WTC11 (cell line): ENCODE measurements at regions not wholly inside any gene's neighbourhood (a gene's known extent, or its start where the extent isn't known, plus 50 kb on each side); places are given as distances from the start of the nearest gene placed in this dataset.

ENCODE experiments used
- ATAC-seq: fragments of 200-7000 bp; cut with Tn5 transposase; 2 replicates; pipeline ENCODE4 v1.10.0; 2021; ENCODE audit warnings: mild to moderate bottlenecking, moderate library complexity
- CTCF ChIA-PET: fragments of 300-600 bp; sonication (Branson Sonifier 250); formaldehyde crosslinking; loops from one replicate; lab custom pipeline; 2021; ENCODE audit warnings: antibody characterized with exemption; lab: Charles Lee
- POLR2A ChIA-PET: fragments of 350-600 bp; sonication (Branson Sonifier 250); formaldehyde crosslinking; loops from one replicate; lab custom pipeline; 2021; ENCODE audit warnings: antibody characterized with exemption; lab: Charles Lee
- DNase-seq: peaks from one replicate; pipeline ENCODE4 v3.0.0; 2021; ENCODE audit warnings: low spot score
- H3K27ac Mint-ChIP-seq: 2 replicates; pipeline ENCODE4 v1.8.0; 2021; ENCODE audit warnings: mixed read lengths
- H3K27me3 Mint-ChIP-seq: 2 replicates; pipeline ENCODE4 v1.8.0; 2021; ENCODE audit warnings: low read depth, mild to moderate bottlenecking, moderate library complexity, mixed read lengths
- H3K36me3 Mint-ChIP-seq: 2 replicates; pipeline ENCODE4 v1.8.0; 2021; ENCODE audit warnings: mixed read lengths
- H3K4me1 Mint-ChIP-seq: 2 replicates; pipeline ENCODE4 v1.8.0; 2022; ENCODE audit warnings: mixed read lengths
- H3K4me3 Mint-ChIP-seq: 2 replicates; pipeline ENCODE4 v1.8.0; 2021; ENCODE audit warnings: mild to moderate bottlenecking, moderate library complexity, mixed read lengths
- H3K9me3 Mint-ChIP-seq: 2 replicates; pipeline ENCODE4 v1.8.0; 2021; ENCODE audit warnings: mixed read lengths
- CBFB ChIP-seq: sonication (generic); formaldehyde crosslinking; IDR thresholded peaks from 2 replicates; pipeline ENCODE4 v1.8.1; 2022; ENCODE audit warnings: mild to moderate bottlenecking, low read depth, missing genetic modification reagents
- CREB1 ChIP-seq: sonication (generic); formaldehyde crosslinking; IDR thresholded peaks from 2 replicates; pipeline ENCODE4 v1.8.0; 2023; ENCODE audit warnings: mild to moderate bottlenecking, missing genetic modification reagents
- ETV6 ChIP-seq: sonication (generic); formaldehyde crosslinking; IDR thresholded peaks from 2 replicates; pipeline ENCODE4 v1.8.1; 2022; ENCODE audit warnings: mild to moderate bottlenecking, missing genetic modification reagents
- FOXJ3 ChIP-seq: sonication (generic); formaldehyde crosslinking; IDR thresholded peaks from 2 replicates; pipeline ENCODE4 v1.9.0; 2021; ENCODE audit warnings: missing genetic modification reagents, mild to moderate bottlenecking, borderline replicate concordance
- GRHL2 ChIP-seq: fragments of 250-450 bp; sonication (Bioruptor Pico); IDR thresholded peaks from 2 replicates; pipeline ENCODE4 v1.8.0; 2022; ENCODE audit warnings: mild to moderate bottlenecking, moderate library complexity; ENCODE audit not compliant: insufficient replicate concordance, severe bottlenecking
- KAT7 ChIP-seq: sonication (generic); formaldehyde crosslinking; IDR thresholded peaks from 2 replicates; pipeline ENCODE4 v1.8.1; 2023; ENCODE audit warnings: missing genetic modification reagents, mild to moderate bottlenecking, borderline replicate concordance
- NFYB ChIP-seq: sonication (generic); formaldehyde crosslinking; conservative IDR thresholded peaks from 2 replicates; pipeline ENCODE4 v1.8.0; 2022; ENCODE audit warnings: low read depth, missing genetic modification reagents
- NR1H2 ChIP-seq: sonication (generic); formaldehyde crosslinking; IDR thresholded peaks from 2 replicates; pipeline ENCODE4 v1.9.0; 2021; ENCODE audit warnings: mild to moderate bottlenecking, moderate library complexity, missing genetic modification reagents
- OVOL2 ChIP-seq: fragments of 250-450 bp; sonication (Bioruptor Pico); IDR thresholded peaks from 2 replicates; pipeline ENCODE4 v1.9.0; 2021; ENCODE audit warnings: mild to moderate bottlenecking, borderline replicate concordance
- ZNF232 ChIP-seq: sonication (generic); formaldehyde crosslinking; IDR thresholded peaks from 2 replicates; pipeline ENCODE4 v1.8.0; 2022; ENCODE audit warnings: mild to moderate bottlenecking, missing genetic modification reagents
- TF ChIP-seq, protein P1 (sequence below): sonication (generic); formaldehyde crosslinking; IDR thresholded peaks from 2 replicates; pipeline ENCODE4 v1.8.0; 2023; ENCODE audit warnings: missing genetic modification reagents, mild to moderate bottlenecking, borderline replicate concordance
- TF ChIP-seq, protein P2 (sequence below): fragments of 250-450 bp; sonication (Bioruptor Pico); IDR thresholded peaks from 2 replicates; pipeline ENCODE4 v1.9.0; 2021; ENCODE audit warnings: mild to moderate bottlenecking, borderline replicate concordance
- TF ChIP-seq, protein P3 (sequence below): sonication (generic); formaldehyde crosslinking; IDR thresholded peaks from 2 replicates; pipeline ENCODE4 v1.8.1; 2023; ENCODE audit warnings: mild to moderate bottlenecking, missing genetic modification reagents, moderate library complexity
- TF ChIP-seq, protein P4 (sequence below): sonication (generic); formaldehyde crosslinking; IDR thresholded peaks from 2 replicates; pipeline ENCODE4 v1.8.1; 2022; ENCODE audit warnings: mild to moderate bottlenecking, missing genetic modification reagents, moderate library complexity, borderline replicate concordance
- TF ChIP-seq, protein P5 (sequence below): sonication (generic); formaldehyde crosslinking; IDR thresholded peaks from 2 replicates; pipeline ENCODE4 v1.8.0; 2022; ENCODE audit warnings: mild to moderate bottlenecking, missing genetic modification reagents
- TF ChIP-seq, protein P6 (sequence below): fragments of 250-450 bp; sonication (Bioruptor Pico); IDR thresholded peaks from 2 replicates; pipeline ENCODE4 v2.1.2; 2022; ENCODE audit warnings: mild to moderate bottlenecking, moderate library complexity
- TF ChIP-seq, protein P7 (sequence below): fragments of 250-450 bp; sonication (Bioruptor Pico); IDR thresholded peaks from 2 replicates; pipeline ENCODE4 v1.9.0; 2021; ENCODE audit warnings: moderate library complexity, mild to moderate bottlenecking, inconsistent platforms, borderline replicate concordance
- TF ChIP-seq, protein P8 (sequence below): fragments of 250-450 bp; sonication (Bioruptor Pico); IDR thresholded peaks from 2 replicates; pipeline ENCODE4 v1.8.0; 2021; ENCODE audit warnings: mild to moderate bottlenecking

DNA sequence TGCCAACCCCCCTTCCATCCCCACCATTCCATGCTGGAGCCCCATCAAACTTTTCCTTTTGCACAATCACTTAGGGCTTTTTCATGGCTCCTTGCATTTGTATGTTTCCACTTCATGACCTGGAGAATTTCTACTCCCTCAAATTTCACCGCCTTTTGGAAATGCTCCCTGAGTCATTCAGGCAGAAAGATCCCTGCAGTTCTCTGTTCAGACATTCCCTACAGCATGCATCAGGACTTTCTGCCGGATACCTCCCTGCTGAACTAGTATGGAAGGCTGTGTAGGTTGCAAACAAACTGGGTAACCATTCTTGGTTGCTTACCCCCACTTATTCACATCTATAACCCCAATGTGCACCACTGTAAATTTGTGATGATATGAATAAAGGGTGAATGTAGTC lies 389.6 kb upstream of the CELF4 start:
- TF ChIP-seq CBFB (no peak), FOXJ3 (no peak)
- TF ChIP-seq, protein P1, sequence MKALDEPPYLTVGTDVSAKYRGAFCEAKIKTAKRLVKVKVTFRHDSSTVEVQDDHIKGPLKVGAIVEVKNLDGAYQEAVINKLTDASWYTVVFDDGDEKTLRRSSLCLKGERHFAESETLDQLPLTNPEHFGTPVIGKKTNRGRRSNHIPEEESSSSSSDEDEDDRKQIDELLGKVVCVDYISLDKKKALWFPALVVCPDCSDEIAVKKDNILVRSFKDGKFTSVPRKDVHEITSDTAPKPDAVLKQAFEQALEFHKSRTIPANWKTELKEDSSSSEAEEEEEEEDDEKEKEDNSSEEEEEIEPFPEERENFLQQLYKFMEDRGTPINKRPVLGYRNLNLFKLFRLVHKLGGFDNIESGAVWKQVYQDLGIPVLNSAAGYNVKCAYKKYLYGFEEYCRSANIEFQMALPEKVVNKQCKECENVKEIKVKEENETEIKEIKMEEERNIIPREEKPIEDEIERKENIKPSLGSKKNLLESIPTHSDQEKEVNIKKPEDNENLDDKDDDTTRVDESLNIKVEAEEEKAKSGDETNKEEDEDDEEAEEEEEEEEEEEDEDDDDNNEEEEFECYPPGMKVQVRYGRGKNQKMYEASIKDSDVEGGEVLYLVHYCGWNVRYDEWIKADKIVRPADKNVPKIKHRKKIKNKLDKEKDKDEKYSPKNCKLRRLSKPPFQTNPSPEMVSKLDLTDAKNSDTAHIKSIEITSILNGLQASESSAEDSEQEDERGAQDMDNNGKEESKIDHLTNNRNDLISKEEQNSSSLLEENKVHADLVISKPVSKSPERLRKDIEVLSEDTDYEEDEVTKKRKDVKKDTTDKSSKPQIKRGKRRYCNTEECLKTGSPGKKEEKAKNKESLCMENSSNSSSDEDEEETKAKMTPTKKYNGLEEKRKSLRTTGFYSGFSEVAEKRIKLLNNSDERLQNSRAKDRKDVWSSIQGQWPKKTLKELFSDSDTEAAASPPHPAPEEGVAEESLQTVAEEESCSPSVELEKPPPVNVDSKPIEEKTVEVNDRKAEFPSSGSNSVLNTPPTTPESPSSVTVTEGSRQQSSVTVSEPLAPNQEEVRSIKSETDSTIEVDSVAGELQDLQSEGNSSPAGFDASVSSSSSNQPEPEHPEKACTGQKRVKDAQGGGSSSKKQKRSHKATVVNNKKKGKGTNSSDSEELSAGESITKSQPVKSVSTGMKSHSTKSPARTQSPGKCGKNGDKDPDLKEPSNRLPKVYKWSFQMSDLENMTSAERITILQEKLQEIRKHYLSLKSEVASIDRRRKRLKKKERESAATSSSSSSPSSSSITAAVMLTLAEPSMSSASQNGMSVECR (CRISPR knock-in tag): no peak
- TF ChIP-seq, protein P2, sequence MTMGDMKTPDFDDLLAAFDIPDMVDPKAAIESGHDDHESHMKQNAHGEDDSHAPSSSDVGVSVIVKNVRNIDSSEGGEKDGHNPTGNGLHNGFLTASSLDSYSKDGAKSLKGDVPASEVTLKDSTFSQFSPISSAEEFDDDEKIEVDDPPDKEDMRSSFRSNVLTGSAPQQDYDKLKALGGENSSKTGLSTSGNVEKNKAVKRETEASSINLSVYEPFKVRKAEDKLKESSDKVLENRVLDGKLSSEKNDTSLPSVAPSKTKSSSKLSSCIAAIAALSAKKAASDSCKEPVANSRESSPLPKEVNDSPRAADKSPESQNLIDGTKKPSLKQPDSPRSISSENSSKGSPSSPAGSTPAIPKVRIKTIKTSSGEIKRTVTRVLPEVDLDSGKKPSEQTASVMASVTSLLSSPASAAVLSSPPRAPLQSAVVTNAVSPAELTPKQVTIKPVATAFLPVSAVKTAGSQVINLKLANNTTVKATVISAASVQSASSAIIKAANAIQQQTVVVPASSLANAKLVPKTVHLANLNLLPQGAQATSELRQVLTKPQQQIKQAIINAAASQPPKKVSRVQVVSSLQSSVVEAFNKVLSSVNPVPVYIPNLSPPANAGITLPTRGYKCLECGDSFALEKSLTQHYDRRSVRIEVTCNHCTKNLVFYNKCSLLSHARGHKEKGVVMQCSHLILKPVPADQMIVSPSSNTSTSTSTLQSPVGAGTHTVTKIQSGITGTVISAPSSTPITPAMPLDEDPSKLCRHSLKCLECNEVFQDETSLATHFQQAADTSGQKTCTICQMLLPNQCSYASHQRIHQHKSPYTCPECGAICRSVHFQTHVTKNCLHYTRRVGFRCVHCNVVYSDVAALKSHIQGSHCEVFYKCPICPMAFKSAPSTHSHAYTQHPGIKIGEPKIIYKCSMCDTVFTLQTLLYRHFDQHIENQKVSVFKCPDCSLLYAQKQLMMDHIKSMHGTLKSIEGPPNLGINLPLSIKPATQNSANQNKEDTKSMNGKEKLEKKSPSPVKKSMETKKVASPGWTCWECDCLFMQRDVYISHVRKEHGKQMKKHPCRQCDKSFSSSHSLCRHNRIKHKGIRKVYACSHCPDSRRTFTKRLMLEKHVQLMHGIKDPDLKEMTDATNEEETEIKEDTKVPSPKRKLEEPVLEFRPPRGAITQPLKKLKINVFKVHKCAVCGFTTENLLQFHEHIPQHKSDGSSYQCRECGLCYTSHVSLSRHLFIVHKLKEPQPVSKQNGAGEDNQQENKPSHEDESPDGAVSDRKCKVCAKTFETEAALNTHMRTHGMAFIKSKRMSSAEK (CRISPR knock-in tag): no peak
- no peaks in the 10 kb centered on the region for H3K27me3 Mint-ChIP-seq
- peaks cover 23% of the 10 kb centered on the region for H3K36me3 Mint-ChIP-seq
- DNase-seq: no peak
- ChIA-PET CTCF (no interaction called here), POLR2A (no interaction called here)
- H3K4me3 Mint-ChIP-seq: no peak overlapping the region
- no peak overlapping the region for H3K27ac Mint-ChIP-seq
- peaks cover 46% of the 10 kb centered on the region for H3K9me3 Mint-ChIP-seq
- ATAC-seq: no peak
- no peaks in the 10 kb centered on the region for H3K4me1 Mint-ChIP-seq

DNA sequence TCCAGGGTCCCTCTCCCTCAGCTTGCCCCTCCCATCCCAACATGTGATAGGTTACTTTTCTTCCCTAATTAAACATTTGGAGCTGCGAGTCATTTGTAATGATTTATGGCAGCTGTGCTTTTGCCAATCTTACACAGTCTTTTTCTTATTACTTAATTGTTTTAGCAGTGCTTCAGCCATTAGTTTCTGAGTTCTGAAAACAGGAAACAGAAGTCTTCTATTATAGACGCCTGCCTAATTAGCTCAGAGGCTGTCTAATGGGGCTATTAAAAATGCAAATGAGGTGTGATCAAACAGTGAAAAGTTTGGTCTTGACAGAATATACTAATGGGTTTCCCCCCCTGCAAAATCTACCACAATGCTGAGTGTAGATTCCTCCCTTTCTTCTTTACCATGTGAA lies 388.3 kb upstream of the CELF4 start:
- ChIA-PET CTCF (no interaction called here), POLR2A (no interaction called here)
- DNase-seq: no peak
- H3K9me3 Mint-ChIP-seq: peaks cover 34% of the 10 kb centered on the region
- H3K4me3 Mint-ChIP-seq: no peak overlapping the region
- ATAC-seq: no peak
- H3K4me1 Mint-ChIP-seq: no peaks in the 10 kb centered on the region
- peaks cover 2% of the 10 kb centered on the region; the same call in 1 of the 2 replicates for H3K27me3 Mint-ChIP-seq
- H3K36me3 Mint-ChIP-seq: peaks cover 20% of the 10 kb centered on the region
- H3K27ac Mint-ChIP-seq: no peak overlapping the region
- TF ChIP-seq CREB1 (CRISPR knock-in tag) (no peak), NFYB (CRISPR knock-in tag) (no peak), FOXJ3 (no peak), NR1H2 (no peak), CBFB (no peak), ETV6 (CRISPR knock-in tag) (no peak), OVOL2 (CRISPR knock-in tag) (no peak), ZNF232 (CRISPR knock-in tag) (no peak), KAT7 (no peak), GRHL2 (CRISPR knock-in tag) (no peak)
- TF ChIP-seq, protein P3, sequence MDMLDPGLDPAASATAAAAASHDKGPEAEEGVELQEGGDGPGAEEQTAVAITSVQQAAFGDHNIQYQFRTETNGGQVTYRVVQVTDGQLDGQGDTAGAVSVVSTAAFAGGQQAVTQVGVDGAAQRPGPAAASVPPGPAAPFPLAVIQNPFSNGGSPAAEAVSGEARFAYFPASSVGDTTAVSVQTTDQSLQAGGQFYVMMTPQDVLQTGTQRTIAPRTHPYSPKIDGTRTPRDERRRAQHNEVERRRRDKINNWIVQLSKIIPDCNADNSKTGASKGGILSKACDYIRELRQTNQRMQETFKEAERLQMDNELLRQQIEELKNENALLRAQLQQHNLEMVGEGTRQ (CRISPR knock-in tag): no peak
- TF ChIP-seq, protein P4, sequence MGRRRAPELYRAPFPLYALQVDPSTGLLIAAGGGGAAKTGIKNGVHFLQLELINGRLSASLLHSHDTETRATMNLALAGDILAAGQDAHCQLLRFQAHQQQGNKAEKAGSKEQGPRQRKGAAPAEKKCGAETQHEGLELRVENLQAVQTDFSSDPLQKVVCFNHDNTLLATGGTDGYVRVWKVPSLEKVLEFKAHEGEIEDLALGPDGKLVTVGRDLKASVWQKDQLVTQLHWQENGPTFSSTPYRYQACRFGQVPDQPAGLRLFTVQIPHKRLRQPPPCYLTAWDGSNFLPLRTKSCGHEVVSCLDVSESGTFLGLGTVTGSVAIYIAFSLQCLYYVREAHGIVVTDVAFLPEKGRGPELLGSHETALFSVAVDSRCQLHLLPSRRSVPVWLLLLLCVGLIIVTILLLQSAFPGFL: no peak
- TF ChIP-seq, protein P5, sequence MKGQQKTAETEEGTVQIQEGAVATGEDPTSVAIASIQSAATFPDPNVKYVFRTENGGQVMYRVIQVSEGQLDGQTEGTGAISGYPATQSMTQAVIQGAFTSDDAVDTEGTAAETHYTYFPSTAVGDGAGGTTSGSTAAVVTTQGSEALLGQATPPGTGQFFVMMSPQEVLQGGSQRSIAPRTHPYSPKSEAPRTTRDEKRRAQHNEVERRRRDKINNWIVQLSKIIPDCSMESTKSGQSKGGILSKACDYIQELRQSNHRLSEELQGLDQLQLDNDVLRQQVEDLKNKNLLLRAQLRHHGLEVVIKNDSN (CRISPR knock-in tag): no peak
- TF ChIP-seq, protein P6, sequence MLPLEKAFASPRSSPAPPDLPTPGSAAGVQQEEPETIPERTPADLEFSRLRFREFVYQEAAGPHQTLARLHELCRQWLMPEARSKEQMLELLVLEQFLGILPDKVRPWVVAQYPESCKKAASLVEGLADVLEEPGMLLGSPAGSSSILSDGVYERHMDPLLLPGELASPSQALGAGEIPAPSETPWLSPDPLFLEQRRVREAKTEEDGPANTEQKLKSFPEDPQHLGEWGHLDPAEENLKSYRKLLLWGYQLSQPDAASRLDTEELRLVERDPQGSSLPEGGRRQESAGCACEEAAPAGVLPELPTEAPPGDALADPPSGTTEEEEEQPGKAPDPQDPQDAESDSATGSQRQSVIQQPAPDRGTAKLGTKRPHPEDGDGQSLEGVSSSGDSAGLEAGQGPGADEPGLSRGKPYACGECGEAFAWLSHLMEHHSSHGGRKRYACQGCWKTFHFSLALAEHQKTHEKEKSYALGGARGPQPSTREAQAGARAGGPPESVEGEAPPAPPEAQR (CRISPR knock-in tag): no peak
- TF ChIP-seq, protein P7, sequence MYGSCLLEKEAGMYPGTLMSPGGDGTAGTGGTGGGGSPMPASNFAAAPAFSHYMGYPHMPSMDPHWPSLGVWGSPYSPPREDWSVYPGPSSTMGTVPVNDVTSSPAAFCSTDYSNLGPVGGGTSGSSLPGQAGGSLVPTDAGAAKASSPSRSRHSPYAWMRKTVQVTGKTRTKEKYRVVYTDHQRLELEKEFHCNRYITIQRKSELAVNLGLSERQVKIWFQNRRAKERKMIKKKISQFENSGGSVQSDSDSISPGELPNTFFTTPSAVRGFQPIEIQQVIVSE (CRISPR knock-in tag): no peak
- TF ChIP-seq, protein P8, sequence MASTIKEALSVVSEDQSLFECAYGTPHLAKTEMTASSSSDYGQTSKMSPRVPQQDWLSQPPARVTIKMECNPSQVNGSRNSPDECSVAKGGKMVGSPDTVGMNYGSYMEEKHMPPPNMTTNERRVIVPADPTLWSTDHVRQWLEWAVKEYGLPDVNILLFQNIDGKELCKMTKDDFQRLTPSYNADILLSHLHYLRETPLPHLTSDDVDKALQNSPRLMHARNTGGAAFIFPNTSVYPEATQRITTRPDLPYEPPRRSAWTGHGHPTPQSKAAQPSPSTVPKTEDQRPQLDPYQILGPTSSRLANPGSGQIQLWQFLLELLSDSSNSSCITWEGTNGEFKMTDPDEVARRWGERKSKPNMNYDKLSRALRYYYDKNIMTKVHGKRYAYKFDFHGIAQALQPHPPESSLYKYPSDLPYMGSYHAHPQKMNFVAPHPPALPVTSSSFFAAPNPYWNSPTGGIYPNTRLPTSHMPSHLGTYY: no peak
